SK-N-SH treated with all-trans-retinoic acid at 6 μM for 48 hours (cell line): ENCODE measurements at regions not wholly inside any gene's neighbourhood (a gene's known extent, or its start where the extent isn't known, plus 50 kb on each side); places are given as distances from the start of the nearest gene placed in this dataset.
"Not testable (repeated sequence)": the region's sequence is repeated elsewhere in the genome, so short reads cannot be mapped to it uniquely, and the experiment has no call there.

Source experiments
- ATAC-seq: fragments of 200-7000 bp; cut with Tn5 transposase; 3 replicates; pipeline ENCODE4 v1.9.1; 2020; ENCODE audit warnings: mild to moderate bottlenecking, moderate library complexity
- ARNTL ChIP-seq: fragments of 450-650 bp; formaldehyde crosslinking; IDR thresholded peaks from 2 replicates; pipeline ENCODE4 v1.5.0; 2020; ENCODE audit warnings: low read depth, mild to moderate bottlenecking, moderate library complexity, borderline replicate concordance
- CSDC2 ChIP-seq: fragments of 250-450 bp; sonication (Bioruptor Pico); IDR thresholded peaks from 2 replicates; pipeline ENCODE4 v1.5.0; 2020; ENCODE audit warnings: mild to moderate bottlenecking, moderate library complexity
- ESRRG ChIP-seq: fragments of 250-450 bp; sonication (Bioruptor Pico); IDR thresholded peaks from 2 replicates; pipeline ENCODE4 v1.6.1; 2021; ENCODE audit warnings: mild to moderate bottlenecking
- GLIS3 ChIP-seq: fragments of 250-450 bp; sonication (Bioruptor Pico); IDR thresholded peaks from 2 replicates; pipeline ENCODE4 v1.5.0; 2020; ENCODE audit warnings: mild to moderate bottlenecking, moderate library complexity
- OSR1 ChIP-seq: fragments of 250-450 bp; sonication (Bioruptor Pico); IDR thresholded peaks from 2 replicates; pipeline ENCODE4 v1.8.0; 2022; ENCODE audit warnings: moderate library complexity, mild to moderate bottlenecking, inconsistent platforms
- PPARA ChIP-seq: fragments of 250-450 bp; sonication (Bioruptor Pico); IDR thresholded peaks from 2 replicates; pipeline ENCODE4 v1.5.0; 2020; ENCODE audit warnings: mild to moderate bottlenecking, borderline replicate concordance
- RARB ChIP-seq: fragments of 250-450 bp; sonication (Bioruptor Pico); IDR thresholded peaks from 2 replicates; pipeline ENCODE4 v1.8.0; 2021; ENCODE audit warnings: mild to moderate bottlenecking, moderate library complexity
- SNAI2 ChIP-seq: fragments of 250-450 bp; sonication (Bioruptor Pico); IDR thresholded peaks from 2 replicates; pipeline ENCODE4 v1.5.0; 2020; ENCODE audit warnings: mild to moderate bottlenecking, moderate library complexity
- TCF4 ChIP-seq: fragments of 250-450 bp; sonication (Bioruptor Pico); IDR thresholded peaks from 2 replicates; pipeline ENCODE4 v1.8.0; 2021; ENCODE audit warnings: mild to moderate bottlenecking, moderate library complexity, borderline replicate concordance
- ZFP30 ChIP-seq: fragments of 450-650 bp; formaldehyde crosslinking; IDR thresholded peaks from 2 replicates; pipeline ENCODE4 v1.5.0; 2022; ENCODE audit warnings: mild to moderate bottlenecking, moderate library complexity
- ZNF565 ChIP-seq: fragments of 450-650 bp; formaldehyde crosslinking; conservative IDR thresholded peaks from 2 replicates; pipeline ENCODE4 v1.5.0; 2020; ENCODE audit warnings: low read depth, mild to moderate bottlenecking, moderate library complexity
- ZNF70 ChIP-seq: fragments of 450-650 bp; formaldehyde crosslinking; IDR thresholded peaks from 2 replicates; pipeline ENCODE4 v1.5.0; 2020; ENCODE audit warnings: mild to moderate bottlenecking, moderate library complexity
- ZNF8 ChIP-seq: fragments of 450-650 bp; formaldehyde crosslinking; IDR thresholded peaks from 2 replicates; pipeline ENCODE4 v1.5.0; 2020; ENCODE audit warnings: mild to moderate bottlenecking, moderate library complexity
- TF ChIP-seq, protein P1 (sequence below): fragments of 250-450 bp; sonication (Bioruptor Pico); IDR thresholded peaks from 2 replicates; pipeline ENCODE4 v1.8.0; 2020; ENCODE audit warnings: mild to moderate bottlenecking, moderate library complexity, borderline replicate concordance
- TF ChIP-seq, protein P2 (sequence below): fragments of 250-450 bp; sonication (Bioruptor Pico); IDR thresholded peaks from 2 replicates; pipeline ENCODE4 v1.5.1; 2021; ENCODE audit warnings: mild to moderate bottlenecking, moderate library complexity
- TF ChIP-seq, protein P3 (sequence below): fragments of 250-450 bp; sonication (Bioruptor Pico); IDR thresholded peaks from 2 replicates; pipeline ENCODE4 v1.8.0; 2021; ENCODE audit warnings: low read depth, mild to moderate bottlenecking, moderate library complexity, borderline replicate concordance
- TF ChIP-seq, protein P4 (sequence below): fragments of 250-450 bp; sonication (Bioruptor Pico); IDR thresholded peaks from 2 replicates; pipeline ENCODE4 v1.5.0; 2020; ENCODE audit warnings: mild to moderate bottlenecking, moderate library complexity

DNA sequence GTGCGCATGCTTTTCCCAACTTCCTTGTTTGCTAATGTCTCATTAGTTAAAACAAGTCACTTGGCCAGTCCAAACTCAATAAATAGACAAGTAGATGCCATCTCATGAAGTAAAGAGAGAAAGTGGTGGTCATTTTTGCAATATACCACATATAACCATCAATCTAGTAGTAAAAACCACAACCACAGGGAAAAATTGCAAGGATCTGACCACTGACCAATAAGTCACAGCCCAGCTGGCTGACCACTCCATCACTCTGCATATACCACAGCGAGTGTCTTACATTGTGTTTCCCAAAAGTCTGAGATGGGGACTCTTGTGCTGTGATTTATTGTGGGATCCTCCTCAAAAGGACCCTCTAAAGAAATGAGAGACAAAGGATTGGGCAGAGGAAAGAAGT, 76.0 kb downstream of the FH start (continued):
- TF ChIP-seq ESRRG (no peak), ARNTL (CRISPR knock-in tag) (no peak), GLIS3 (CRISPR knock-in tag) (no peak)

DNA sequence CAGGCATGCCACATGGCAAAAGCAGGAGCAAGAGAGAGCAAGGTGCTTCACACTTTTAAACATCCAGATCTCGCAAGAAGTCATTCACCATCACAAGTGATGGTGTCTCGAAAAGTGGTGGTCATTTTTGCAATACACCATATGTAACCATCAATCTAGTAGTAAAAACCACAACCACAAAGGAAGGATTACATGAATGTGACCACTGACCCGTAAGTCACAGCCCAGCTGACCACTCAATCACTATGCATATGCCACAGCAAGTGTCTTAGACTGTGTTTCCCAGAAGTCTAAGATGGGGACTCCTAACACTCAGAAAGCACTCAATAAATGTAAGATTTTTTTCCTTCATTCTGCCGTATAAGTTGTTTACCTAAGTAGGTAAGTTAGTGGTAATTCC, 76.9 kb downstream of the FH start:
- no peak for TF ChIP-seq ESRRG
- TF ChIP-seq SNAI2 (CRISPR knock-in tag), result no peak
- TF ChIP-seq ZNF565 (CRISPR knock-in tag), result no peak
- TF ChIP-seq PPARA (CRISPR knock-in tag), result no peak
- no peak for TF ChIP-seq GLIS3 (CRISPR knock-in tag)
- TF ChIP-seq ARNTL (CRISPR knock-in tag), result no peak
- TF ChIP-seq, protein P1, sequence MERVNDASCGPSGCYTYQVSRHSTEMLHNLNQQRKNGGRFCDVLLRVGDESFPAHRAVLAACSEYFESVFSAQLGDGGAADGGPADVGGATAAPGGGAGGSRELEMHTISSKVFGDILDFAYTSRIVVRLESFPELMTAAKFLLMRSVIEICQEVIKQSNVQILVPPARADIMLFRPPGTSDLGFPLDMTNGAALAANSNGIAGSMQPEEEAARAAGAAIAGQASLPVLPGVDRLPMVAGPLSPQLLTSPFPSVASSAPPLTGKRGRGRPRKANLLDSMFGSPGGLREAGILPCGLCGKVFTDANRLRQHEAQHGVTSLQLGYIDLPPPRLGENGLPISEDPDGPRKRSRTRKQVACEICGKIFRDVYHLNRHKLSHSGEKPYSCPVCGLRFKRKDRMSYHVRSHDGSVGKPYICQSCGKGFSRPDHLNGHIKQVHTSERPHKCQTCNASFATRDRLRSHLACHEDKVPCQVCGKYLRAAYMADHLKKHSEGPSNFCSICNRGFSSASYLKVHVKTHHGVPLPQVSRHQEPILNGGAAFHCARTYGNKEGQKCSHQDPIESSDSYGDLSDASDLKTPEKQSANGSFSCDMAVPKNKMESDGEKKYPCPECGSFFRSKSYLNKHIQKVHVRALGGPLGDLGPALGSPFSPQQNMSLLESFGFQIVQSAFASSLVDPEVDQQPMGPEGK (CRISPR knock-in tag), result no peak
- no peak for TF ChIP-seq CSDC2
- TF ChIP-seq ZFP30 (CRISPR knock-in tag), result no peak
- TF ChIP-seq, all 23 proteins: peak for 0
- no peak for ATAC-seq

DNA sequence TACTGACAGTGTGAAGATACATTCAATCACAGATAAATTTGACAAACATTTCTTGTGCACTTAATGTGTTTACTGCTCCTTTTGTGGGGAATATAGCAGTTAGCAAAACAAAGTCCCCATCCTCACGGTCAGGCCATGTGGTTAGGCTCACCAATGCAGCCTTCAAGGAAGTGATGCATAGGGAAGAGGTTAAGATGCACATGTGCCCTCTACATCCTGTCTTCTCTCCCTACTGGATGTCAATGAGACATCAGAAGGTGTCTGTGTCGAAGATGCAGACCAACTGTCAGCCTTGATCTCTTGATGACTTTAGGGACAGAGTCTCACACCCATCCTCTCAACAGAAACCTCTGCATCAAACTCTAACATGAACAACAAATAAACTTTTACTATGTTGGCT, 78.7 kb downstream of the FH start:
- no peak for ATAC-seq

DNA sequence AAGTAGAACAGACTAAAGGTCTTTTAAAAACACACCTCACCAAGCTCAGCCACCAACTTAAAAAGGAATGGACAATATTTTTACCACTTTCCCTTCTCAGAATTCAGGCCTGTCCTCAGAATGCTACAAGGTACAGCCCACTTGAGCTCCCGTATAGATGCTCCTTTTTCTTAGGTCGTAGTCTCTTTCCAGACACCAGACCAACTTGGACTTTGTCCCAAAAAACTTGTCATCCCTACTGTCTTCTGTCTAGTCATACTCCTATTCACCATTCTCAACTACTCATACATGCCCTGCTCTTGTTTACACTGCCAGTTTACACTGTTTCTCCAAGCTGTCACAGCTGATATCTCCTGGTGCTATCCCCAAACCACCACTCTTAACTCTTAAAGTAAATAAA, 80.9 kb downstream of the FH start:
- ATAC-seq, result not testable (repeated sequence)

More for the DNA sequence above, 78.7 kb downstream of the FH start:
- no peak for TF ChIP-seq GLIS3 (CRISPR knock-in tag)
- TF ChIP-seq ZNF70, result no peak
- no peak for TF ChIP-seq ZNF8

DNA sequence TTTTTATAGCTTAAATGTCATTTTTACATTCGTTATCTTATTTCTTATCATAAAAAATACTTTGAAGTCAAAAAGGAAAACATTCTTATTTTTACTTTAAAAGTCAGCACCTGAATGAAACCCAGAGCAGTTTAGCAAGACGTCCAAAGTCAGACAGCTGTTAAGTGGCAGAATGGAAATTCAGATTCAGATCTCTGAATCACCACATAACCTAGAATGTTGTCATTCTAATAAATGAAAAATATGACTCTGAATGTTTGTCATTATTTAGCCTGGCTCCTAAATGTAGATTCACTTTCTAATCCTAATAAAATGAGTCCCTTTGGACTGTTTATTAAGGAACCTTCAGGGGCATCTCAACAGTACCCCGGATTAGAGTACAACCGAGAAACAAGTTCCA, 75.2 kb upstream of the RGS7 start:
- TF ChIP-seq GLIS3 (CRISPR knock-in tag), result no peak
- no peak for TF ChIP-seq CSDC2
- no peak for TF ChIP-seq ZNF70
- no peak for TF ChIP-seq ZNF565 (CRISPR knock-in tag)
- ATAC-seq, result no peak

DNA sequence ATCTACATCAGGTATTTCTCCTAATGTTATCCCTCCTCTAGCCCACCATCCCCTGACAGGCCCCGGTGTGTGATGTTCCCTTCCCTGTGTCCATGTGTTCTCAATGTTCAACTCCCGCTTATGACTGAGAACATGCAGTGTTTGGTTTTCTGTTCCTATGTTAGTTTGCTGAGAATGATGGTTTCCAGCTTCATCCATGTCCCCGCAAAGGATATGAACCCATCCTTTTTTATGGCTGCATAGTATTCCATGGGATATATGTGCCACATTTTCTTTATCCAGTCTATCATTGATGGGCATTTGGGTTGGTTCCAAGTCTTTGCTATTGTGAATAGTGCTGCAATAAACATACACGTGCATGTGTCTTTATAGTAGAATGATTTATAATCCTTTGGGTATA, 68.1 kb upstream of the RGS7 start:
- not testable (repeated sequence) for ATAC-seq

DNA sequence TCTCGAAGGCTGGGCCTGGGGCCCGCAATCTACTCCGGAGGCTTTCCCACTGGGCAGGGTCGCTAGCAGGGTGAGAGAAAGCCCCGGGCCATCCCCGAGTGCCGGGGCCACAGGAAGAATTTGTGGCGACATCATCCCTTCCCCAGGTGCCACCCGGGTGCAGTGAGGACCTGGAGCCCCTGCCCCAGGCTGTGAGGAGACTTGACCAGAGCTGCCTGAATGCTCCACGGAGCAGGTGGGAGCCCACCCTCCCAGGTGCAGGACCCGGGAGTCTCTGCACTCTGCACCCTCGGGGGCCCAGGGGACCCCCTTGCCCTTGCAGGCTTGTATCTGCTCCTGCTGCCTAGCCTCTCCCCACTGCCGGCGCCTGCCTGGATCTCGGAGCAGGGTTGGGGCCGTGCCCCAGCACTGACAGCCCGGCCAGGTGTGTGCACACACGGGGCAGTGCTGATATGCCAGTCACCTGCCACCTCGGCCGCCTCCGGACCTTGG, 67.5 kb upstream of the RGS7 start:
- peak; percentile 42 for ATAC-seq
- no peak for TF ChIP-seq ZNF565 (CRISPR knock-in tag)
- TF ChIP-seq, protein P2, sequence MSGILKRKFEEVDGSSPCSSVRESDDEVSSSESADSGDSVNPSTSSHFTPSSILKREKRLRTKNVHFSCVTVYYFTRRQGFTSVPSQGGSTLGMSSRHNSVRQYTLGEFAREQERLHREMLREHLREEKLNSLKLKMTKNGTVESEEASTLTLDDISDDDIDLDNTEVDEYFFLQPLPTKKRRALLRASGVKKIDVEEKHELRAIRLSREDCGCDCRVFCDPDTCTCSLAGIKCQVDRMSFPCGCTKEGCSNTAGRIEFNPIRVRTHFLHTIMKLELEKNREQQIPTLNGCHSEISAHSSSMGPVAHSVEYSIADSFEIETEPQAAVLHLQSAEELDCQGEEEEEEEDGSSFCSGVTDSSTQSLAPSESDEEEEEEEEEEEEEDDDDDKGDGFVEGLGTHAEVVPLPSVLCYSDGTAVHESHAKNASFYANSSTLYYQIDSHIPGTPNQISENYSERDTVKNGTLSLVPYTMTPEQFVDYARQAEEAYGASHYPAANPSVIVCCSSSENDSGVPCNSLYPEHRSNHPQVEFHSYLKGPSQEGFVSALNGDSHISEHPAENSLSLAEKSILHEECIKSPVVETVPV, result no peak
- TF ChIP-seq OSR1 (CRISPR knock-in tag), result no peak
- no peak for TF ChIP-seq RARB (CRISPR knock-in tag)
- TF ChIP-seq, protein P3, sequence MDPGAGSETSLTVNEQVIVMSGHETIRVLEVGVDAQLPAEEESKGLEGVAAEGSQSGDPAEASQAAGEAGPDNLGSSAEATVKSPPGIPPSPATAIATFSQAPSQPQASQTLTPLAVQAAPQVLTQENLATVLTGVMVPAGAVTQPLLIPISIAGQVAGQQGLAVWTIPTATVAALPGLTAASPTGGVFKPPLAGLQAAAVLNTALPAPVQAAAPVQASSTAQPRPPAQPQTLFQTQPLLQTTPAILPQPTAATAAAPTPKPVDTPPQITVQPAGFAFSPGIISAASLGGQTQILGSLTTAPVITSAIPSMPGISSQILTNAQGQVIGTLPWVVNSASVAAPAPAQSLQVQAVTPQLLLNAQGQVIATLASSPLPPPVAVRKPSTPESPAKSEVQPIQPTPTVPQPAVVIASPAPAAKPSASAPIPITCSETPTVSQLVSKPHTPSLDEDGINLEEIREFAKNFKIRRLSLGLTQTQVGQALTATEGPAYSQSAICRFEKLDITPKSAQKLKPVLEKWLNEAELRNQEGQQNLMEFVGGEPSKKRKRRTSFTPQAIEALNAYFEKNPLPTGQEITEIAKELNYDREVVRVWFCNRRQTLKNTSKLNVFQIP (CRISPR knock-in tag), result no peak
- no peak for TF ChIP-seq TCF4 (CRISPR knock-in tag)
- no peak for TF ChIP-seq ESRRG
- TF ChIP-seq SNAI2 (CRISPR knock-in tag), result no peak
- TF ChIP-seq, protein P4, sequence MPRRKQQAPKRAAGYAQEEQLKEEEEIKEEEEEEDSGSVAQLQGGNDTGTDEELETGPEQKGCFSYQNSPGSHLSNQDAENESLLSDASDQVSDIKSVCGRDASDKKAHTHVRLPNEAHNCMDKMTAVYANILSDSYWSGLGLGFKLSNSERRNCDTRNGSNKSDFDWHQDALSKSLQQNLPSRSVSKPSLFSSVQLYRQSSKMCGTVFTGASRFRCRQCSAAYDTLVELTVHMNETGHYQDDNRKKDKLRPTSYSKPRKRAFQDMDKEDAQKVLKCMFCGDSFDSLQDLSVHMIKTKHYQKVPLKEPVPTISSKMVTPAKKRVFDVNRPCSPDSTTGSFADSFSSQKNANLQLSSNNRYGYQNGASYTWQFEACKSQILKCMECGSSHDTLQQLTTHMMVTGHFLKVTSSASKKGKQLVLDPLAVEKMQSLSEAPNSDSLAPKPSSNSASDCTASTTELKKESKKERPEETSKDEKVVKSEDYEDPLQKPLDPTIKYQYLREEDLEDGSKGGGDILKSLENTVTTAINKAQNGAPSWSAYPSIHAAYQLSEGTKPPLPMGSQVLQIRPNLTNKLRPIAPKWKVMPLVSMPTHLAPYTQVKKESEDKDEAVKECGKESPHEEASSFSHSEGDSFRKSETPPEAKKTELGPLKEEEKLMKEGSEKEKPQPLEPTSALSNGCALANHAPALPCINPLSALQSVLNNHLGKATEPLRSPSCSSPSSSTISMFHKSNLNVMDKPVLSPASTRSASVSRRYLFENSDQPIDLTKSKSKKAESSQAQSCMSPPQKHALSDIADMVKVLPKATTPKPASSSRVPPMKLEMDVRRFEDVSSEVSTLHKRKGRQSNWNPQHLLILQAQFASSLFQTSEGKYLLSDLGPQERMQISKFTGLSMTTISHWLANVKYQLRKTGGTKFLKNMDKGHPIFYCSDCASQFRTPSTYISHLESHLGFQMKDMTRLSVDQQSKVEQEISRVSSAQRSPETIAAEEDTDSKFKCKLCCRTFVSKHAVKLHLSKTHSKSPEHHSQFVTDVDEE (CRISPR knock-in tag), result no peak
